GM04504 (cell line): ENCODE measurements at regions not wholly inside any gene's neighbourhood (a gene's known extent, or its start where the extent isn't known, plus 50 kb on each side); places are given as distances from the start of the nearest gene placed in this dataset.
"Not testable (repeated sequence)": the region's sequence is repeated elsewhere in the genome, so short reads cannot be mapped to it uniquely, and the experiment has no call there.

Experiments used
- DNase-seq: peaks from one replicate; pipeline ENCODE4 v3.0.0-alpha.2; 2012; ENCODE audit warnings: low read depth

- DNase-seq, result no peak
Observed at GRCh38 chr9:94033383-94033782, 50.9 kb upstream of the PTPDC1 start.

DNA sequence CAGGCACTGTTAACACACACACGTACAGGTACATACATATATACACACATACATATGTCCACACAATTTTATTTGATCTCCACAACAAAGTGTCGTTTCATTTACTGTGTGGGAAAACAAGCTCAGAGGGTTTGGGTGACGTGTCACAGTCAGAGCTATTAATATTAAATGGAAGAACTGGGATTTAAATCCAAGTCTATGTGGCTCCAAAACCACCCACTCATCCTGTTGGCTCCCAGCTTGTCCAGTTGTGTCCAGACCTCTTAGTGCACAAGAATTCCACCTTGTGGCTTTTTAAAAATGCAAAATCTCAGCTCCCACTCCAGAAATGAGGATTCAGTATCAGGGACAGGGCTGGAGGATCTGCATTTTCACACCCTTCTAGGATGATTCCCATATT lies 52.3 kb upstream of the PTPDC1 start:
- no peak for DNase-seq

GRCh38 chr9:94031380-94031779 lies 52.9 kb upstream of the PTPDC1 start:
- no peak for DNase-seq

GRCh38 chr9:94030318-94031179 lies 53.7 kb upstream of the PTPDC1 start:
- DNase-seq, result peak; percentile 67

DNA sequence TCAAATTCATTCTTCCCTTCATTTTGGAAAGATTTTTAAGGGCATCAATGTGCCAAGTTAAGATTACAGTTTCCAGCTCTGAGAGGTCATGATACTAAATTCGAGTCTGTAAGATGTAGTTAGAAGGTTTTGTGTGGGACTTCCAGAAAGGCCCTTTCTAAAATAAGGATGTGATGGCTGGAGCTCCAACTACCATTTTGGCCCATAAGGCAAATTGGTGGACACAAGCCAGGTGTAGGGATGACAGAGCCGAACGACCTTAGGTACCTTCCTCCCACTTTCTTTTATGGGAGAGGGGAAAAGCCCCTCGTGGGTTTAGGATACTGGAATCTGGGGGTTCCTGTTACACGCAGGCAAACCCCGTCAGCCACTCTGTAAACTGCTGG lies 54.3 kb upstream of the PTPDC1 start:
- DNase-seq, result no peak

- no peak for DNase-seq
Observed at GRCh38 chr9:94026816-94027215, 57.4 kb upstream of the PTPDC1 start.

- not testable (repeated sequence) for DNase-seq
Observed at GRCh38 chr9:94022476-94022875, 61.8 kb upstream of the PTPDC1 start.

- not testable (repeated sequence) for DNase-seq
Observed at GRCh38 chr9:94020836-94021235, 63.4 kb upstream of the PTPDC1 start.

DNA sequence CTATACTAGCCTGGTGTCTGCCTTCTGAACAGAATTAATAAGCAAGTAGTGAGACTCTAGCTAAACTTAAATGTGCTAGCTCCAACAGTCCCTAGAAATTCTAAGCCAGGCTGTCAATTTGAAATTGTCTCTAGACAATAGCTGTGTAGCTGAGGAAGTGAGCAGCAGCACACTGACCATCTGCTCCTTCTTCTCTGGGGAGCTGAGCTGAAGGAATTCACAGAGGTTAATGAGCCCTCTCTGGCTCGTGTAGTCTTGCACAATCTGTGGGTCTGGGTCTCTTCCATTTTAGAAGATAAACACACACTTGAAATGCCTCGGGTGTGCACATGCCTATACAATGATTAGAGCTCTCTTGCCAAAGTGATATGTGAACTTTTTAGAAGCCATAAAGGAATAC lies 63.5 kb upstream of the BARX1 start:
- no peak for DNase-seq

- no peak for DNase-seq
Observed at GRCh38 chr9:94017939-94018531, 62.9 kb upstream of the BARX1 start.

DNA sequence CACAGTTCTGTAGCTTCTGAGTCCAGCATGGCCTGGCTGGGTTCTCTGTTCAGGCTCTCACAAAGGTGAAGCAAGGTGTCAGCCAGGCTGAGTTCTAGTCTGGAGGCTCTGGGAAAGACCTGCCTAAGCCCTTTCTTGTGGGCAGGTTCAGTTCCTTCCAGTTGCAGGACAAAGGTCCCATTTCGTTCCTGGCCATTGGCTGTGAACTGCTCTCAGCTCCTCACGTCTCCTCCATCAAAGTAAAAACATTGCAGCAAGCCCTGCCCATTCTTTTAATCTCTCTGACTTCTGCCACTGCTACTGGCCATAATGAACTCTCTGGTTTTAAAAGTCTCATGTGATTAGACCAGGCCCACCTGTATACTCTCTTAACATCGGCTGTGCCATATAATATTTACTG lies 61.6 kb upstream of the BARX1 start:
- no peak for DNase-seq

- no peak for DNase-seq
Observed at GRCh38 chr9:94014920-94015319, 59.8 kb upstream of the BARX1 start.

DNA sequence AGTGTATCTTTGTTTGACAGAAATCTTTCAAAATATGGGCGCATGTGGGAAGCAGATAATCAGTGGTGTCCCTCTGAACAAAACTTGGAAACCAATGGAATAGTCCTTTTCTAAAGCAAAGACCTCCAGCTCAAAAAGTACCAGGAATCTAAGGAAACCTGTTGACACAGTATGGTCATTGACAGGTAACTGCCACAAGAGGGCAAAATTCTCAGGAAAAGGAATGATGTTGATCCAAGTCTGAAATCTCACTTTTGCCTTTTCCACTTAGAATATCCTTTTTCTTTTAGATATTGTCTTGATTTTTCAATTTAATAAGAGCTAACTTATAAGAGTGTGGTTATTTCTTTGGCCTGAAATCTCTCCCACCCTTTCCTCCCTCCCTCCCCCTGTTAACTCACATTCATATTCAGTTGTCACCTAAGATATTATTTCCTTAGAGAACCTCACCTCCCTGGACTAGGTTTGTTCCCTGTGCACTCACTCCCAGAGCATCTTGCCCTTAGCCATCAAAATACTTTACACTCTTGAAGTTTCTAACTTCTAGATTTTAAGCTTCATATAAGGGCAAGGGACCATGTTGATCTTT lies 59.0 kb upstream of the BARX1 start:
- DNase-seq, result no peak

DNA sequence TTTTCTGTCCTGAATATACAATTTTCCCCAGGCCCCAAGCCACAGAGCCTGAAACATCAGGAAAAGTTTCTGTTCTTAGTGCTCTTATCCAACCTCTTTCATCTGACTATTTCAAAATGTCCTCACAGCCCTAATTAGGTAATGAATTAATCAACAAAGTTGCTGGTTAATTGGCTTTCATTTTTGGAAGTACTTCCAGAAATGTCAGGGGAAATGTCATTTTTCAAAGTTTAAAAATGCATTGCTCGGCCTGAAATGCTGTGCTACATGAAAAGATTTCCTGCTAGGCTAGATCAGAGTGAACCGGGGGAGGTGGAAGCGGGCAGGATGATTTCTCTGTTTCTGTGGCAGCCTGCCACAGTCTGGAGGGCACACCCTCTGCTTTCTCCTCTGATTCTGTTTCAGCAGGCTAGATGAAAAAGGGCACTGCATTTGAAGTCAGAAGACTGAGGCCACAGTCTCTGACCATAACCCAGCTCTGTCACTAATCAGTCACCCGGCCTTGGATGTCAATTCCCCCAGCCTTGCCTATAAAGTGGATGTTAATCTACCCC lies 55.9 kb upstream of the BARX1 start:
- no peak for DNase-seq

DNA sequence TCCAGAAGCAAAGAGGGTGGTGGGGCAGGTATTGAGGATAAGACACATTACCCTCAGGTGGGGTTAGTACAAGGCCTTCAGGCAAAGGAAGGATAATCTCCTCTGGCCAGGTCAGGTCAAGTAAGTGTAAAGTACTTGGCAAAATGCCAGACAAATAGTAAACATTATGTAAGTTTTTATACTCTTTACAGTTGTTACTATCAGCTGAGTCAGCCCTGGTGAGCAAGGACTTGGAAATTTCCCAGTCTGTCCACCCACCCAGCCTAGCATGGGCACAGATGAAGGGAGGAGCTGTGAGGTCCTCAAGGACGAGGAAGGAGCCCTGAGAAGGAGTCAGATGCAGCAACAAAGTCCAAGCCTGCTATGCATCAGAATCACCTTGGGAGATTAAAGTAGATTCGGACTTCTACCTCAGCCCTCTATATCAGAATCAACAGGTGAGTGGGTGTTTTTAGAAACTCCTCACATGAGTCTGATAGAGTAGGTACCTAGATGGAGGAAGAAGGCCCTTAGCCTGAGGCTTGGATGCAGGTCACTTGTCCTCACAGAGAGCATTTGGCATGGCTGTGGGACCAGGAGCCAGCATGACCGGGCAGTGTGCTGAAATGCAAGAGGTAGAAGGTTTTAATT lies 50.2 kb upstream of the BARX1 start:
- DNase-seq, result no peak
